Left lung (tissue), 4 donors: ENCODE measurements at regions not wholly inside any gene's neighbourhood (a gene's known extent, or its start where the extent isn't known, plus 50 kb on each side); places are given as distances from the start of the nearest gene placed in this dataset.

Experiments
- ATAC-seq: fragments of 200-7000 bp; cut with Tn5 transposase; one replicate; pipeline ENCODE4 v1.9.1; 2020; ENCODE audit warnings: moderate library complexity
- DNase-seq, 4 donors: peaks; one replicate each; pipeline ENCODE4 v3.0.0-alpha.2; 2013 to 2020
- H3K27ac ChIP-seq, 2 donors: fragments of 200-600 bp; sonication (generic) in 1 of 2; one replicate each; pipeline versions ENCODE4 v1.5.0 to v1.8.0; 2020 to 2021
- H3K27me3 ChIP-seq, 2 donors: fragments of 200-600 bp; sonication (generic) in 1 of 2; one replicate each; pipeline versions ENCODE4 v1.5.0 to v1.8.0; 2020 to 2021
- H3K36me3 ChIP-seq, 2 donors: fragments of 200-600 bp; sonication (generic) in 1 of 2; one replicate each; pipeline versions ENCODE4 v1.5.0 to v1.8.0; 2020 to 2021
- H3K4me1 ChIP-seq, 2 donors: fragments of 200-600 bp; one replicate each; pipeline ENCODE4 v1.8.0; 2021
- H3K4me3 ChIP-seq, 2 donors: fragments of 200-600 bp; sonication (generic) in 1 of 2; one replicate each; pipeline versions ENCODE4 v1.5.0 to v1.8.0; 2020 to 2021; ENCODE audit warnings: mild to moderate bottlenecking in 1 of 2
- H3K9me3 ChIP-seq, 2 donors: fragments of 200-600 bp; sonication (generic) in 1 of 2; one replicate each; pipeline versions ENCODE4 v1.5.0 to v1.8.0; 2020 to 2021
- CTCF ChIP-seq, 2 donors: fragments of 200-600 bp; sonication (generic) in 1 of 2; IDR thresholded peaks; one replicate each; pipeline versions ENCODE4 v1.5.0 to v1.8.0; 2021; ENCODE audit warnings: antibody characterized with exemption in 2 of 2
- intact Hi-C, 2 donors: fragments of 100-400 bp; cut with DNase I; formaldehyde crosslinking; loops; one replicate each; pipeline versions ENCODE4 v1.11.2 to v1.14.2; 2022
- donor health status: DM: no; HTN: yes; CAD: no.
- donor health status: DM: no; HTN: no; CAD: no.

- peaks cover 0 to 15% of the 10 kb centered on the region in 2 donors for H3K4me1 ChIP-seq
- no peaks in the 10 kb centered on the region for H3K9me3 ChIP-seq
- intact Hi-C loops: no loop called here
- H3K4me3 ChIP-seq: no peak overlapping the region
- no peak overlapping the region for H3K27ac ChIP-seq
- ATAC-seq (no peak), DNase-seq (no peak)
- peaks cover 31 to 48% of the 10 kb centered on the region in 2 donors for H3K27me3 ChIP-seq
- H3K36me3 ChIP-seq: no peaks in the 10 kb centered on the region
- no peak for TF ChIP-seq CTCF (IDR thresholded peaks at IDR 0.05)
Observed at GRCh38 chr17:77568540-77568939, 390.0 kb upstream of the TNRC6C start.

- intact Hi-C loops: no loop called here
- no peak overlapping the region for H3K4me3 ChIP-seq
- no peak overlapping the region for H3K27ac ChIP-seq
- ATAC-seq (no peak), DNase-seq (peak in 1 of 4 donors; percentile 16)
- H3K9me3 ChIP-seq: no peaks in the 10 kb centered on the region
- H3K27me3 ChIP-seq: peaks cover 31 to 48% of the 10 kb centered on the region in 2 donors
- no peak for TF ChIP-seq CTCF (IDR thresholded peaks at IDR 0.05)
- peaks cover 0 to 15% of the 10 kb centered on the region in 2 donors for H3K4me1 ChIP-seq
- H3K36me3 ChIP-seq: no peaks in the 10 kb centered on the region
Observed at GRCh38 chr17:77569846-77570564, 388.5 kb upstream of the TNRC6C start.

- Histone ChIP-seq H3K9me3 (no peaks in the 10 kb centered on the region), H3K4me1 (peaks cover 0 to 15% of the 10 kb centered on the region in 2 donors), H3K27ac (no peak overlapping the region), H3K27me3 (peaks cover 31 to 48% of the 10 kb centered on the region in 2 donors), H3K4me3 (no peak overlapping the region), H3K36me3 (no peaks in the 10 kb centered on the region)
- ATAC-seq (no peak), DNase-seq (peak in 1 of 4 donors; percentile 24)
- intact Hi-C loops: no loop called here
- TF ChIP-seq CTCF (IDR thresholded peaks at IDR 0.05): no peak
Observed at GRCh38 chr17:77570565-77570898, 388.0 kb upstream of the TNRC6C start.

GRCh38 chr17:77571155-77571981, 387.1 kb upstream of the TNRC6C start:
- peaks cover 31 to 48% of the 10 kb centered on the region in 2 donors for H3K27me3 ChIP-seq
- peaks cover 0 to 15% of the 10 kb centered on the region in 2 donors for H3K4me1 ChIP-seq
- H3K27ac ChIP-seq: no peak overlapping the region
- H3K36me3 ChIP-seq: no peaks in the 10 kb centered on the region
- TF ChIP-seq CTCF (IDR thresholded peaks at IDR 0.05): no peak
- ATAC-seq (no peak), DNase-seq (peak in 3 of 4 donors; percentile 30 to 87 (median 81))
- no peak overlapping the region for H3K4me3 ChIP-seq
- no peaks in the 10 kb centered on the region for H3K9me3 ChIP-seq
- intact Hi-C loops: no loop called here

- no peak for ATAC-seq
- H3K27me3 ChIP-seq: peaks cover 31 to 48% of the 10 kb centered on the region in 2 donors
- no peaks in the 10 kb centered on the region for H3K9me3 ChIP-seq
- peak in 1 of 4 donors; percentile 28 for DNase-seq
- no peak overlapping the region for H3K4me3 ChIP-seq
- no peak overlapping the region for H3K27ac ChIP-seq
- no peak for TF ChIP-seq CTCF (IDR thresholded peaks at IDR 0.05)
- no peaks in the 10 kb centered on the region for H3K36me3 ChIP-seq
- H3K4me1 ChIP-seq: peaks cover 0 to 15% of the 10 kb centered on the region in 2 donors
- intact Hi-C loops: no loop called here
Observed at GRCh38 chr17:77572065-77572601, 386.4 kb upstream of the TNRC6C start.
